Spinal cord (tissue), 9 donors: ENCODE measurements at regions not wholly inside any gene's neighbourhood (a gene's known extent, or its start where the extent isn't known, plus 50 kb on each side); places are given as distances from the start of the nearest gene placed in this dataset.
A peak's percentile ranks its signal among the peaks of the same experiment; 100 is the strongest.

Experiments
- DNase-seq, 6 donors: peaks; one replicate each; pipeline versions ENCODE4 v3.0.0 to v3.0.0-alpha.2; 2013 to 2015; ENCODE audit warnings: low spot score in 6 of 6, low read depth in 4 of 6
- H3K27ac ChIP-seq: one replicate; pipeline ENCODE4 v1.5.1; 2013; ENCODE audit warnings: low read depth, low read length, control low read depth
- H3K27me3 ChIP-seq: one replicate; pipeline ENCODE4 v1.6.1; 2013; ENCODE audit warnings: low read length; ENCODE audit not compliant: control insufficient read depth, insufficient read depth
- H3K36me3 ChIP-seq: one replicate; pipeline ENCODE4 v1.6.1; 2013; ENCODE audit warnings: low read length; ENCODE audit not compliant: control insufficient read depth, insufficient read depth
- H3K4me1 ChIP-seq: one replicate; pipeline ENCODE4 v1.6.1; 2013; ENCODE audit warnings: low read length; ENCODE audit not compliant: control insufficient read depth, insufficient read depth
- H3K4me3 ChIP-seq: one replicate; pipeline ENCODE4 v1.5.1; 2013; ENCODE audit warnings: low read depth, low read length, control low read depth
- H3K9me3 ChIP-seq: one replicate; pipeline ENCODE4 v1.6.1; 2013; ENCODE audit warnings: low read length; ENCODE audit not compliant: control insufficient read depth, insufficient read depth
- WGBS: methylation state at CpG from one replicate; pipeline ENCODE4 v1.1.5; 2013; ENCODE audit warnings: missing lambda C conversion rate; ENCODE audit not compliant: insufficient coverage; 5-methylcytosine and 5-hydroxymethylcytosine counted together
- donor health status: healthy.

DNA sequence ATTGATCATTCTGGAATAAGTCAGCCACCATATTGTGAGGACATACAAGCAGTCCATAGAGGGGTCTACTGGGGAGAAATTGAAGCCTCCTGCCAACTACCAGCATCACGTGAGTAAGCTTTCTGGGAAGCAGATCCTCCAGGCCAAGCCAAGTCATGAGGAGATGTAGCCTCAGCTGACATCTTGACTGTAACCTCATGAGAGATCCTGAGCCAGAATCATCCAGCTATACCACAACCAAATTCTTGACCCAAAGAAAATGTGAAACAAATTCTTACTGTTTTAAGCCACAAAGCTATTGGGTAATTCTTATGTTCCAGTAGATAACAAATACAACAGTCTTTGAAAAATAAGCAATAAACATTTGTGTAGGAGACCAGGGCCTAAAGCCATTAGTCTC, 479.4 kb upstream of the DCN start:
- WGBS, result 100% methylated on average over 1 of the region's 1 CpG
- H3K9me3 ChIP-seq, result no peaks in the 10 kb centered on the region

DNA sequence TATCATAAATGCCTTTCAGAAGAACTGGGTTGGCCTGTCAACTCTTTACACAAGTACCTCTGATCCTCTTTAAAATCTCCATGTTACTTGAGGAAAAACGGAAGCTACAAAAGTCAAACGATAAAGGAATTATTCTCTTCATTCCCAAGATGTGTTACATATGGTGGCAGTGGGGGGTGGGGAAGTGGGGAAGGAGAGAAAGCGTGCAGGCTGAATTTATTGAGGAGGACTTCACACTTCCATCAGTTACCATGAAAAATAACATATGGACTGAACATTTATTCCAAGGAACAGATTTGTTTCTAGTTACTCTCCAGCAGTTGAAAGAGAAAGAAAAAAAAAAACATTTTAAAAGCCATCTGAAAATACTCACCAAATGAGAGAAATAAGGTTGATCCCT, 474.4 kb upstream of the DCN start:
- no CpG with 5 or more reads among the region's 3 CpGs for WGBS
- H3K27me3 ChIP-seq, result no peaks in the 10 kb centered on the region
- DNase-seq, result peak in 1 of 6 donors; percentile 85
- H3K4me3 ChIP-seq, result no peak overlapping the region
- no peaks in the 10 kb centered on the region for H3K9me3 ChIP-seq
- no peaks in the 10 kb centered on the region for H3K36me3 ChIP-seq
- H3K27ac ChIP-seq, result no peak overlapping the region
- H3K4me1 ChIP-seq, result no peaks in the 10 kb centered on the region

More for the DNA sequence above, 479.4 kb upstream of the DCN start:
- no peak for DNase-seq
- no peaks in the 10 kb centered on the region for H3K36me3 ChIP-seq
- no peak overlapping the region for H3K4me3 ChIP-seq
- H3K4me1 ChIP-seq, result no peaks in the 10 kb centered on the region
- no peak overlapping the region for H3K27ac ChIP-seq
- no peaks in the 10 kb centered on the region for H3K27me3 ChIP-seq

DNA sequence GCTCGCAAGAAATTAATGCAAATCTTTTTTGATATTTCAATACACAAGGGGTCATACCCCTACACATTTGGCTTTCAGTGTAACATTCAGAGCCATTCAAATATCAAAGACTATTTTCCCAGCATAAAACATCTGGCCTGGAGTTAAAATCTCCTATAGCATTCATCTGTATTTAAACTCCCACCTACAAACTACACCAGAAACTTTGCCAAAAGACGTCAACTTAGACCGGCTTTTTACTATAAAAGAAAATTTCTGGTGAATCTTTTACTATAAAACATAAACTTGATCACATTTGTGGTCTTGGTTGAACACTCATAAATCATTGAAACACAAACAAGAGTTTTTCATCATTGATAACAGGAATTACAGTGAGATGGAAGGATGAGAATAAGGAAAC, 473.3 kb upstream of the DCN start:
- H3K27me3 ChIP-seq, result no peaks in the 10 kb centered on the region
- no peaks in the 10 kb centered on the region for H3K36me3 ChIP-seq
- DNase-seq, result no peak
- H3K27ac ChIP-seq, result no peak overlapping the region
- no peaks in the 10 kb centered on the region for H3K4me1 ChIP-seq
- H3K9me3 ChIP-seq, result no peaks in the 10 kb centered on the region
- no CpG with 5 or more reads among the region's 3 CpGs for WGBS
- no peak overlapping the region for H3K4me3 ChIP-seq

DNA sequence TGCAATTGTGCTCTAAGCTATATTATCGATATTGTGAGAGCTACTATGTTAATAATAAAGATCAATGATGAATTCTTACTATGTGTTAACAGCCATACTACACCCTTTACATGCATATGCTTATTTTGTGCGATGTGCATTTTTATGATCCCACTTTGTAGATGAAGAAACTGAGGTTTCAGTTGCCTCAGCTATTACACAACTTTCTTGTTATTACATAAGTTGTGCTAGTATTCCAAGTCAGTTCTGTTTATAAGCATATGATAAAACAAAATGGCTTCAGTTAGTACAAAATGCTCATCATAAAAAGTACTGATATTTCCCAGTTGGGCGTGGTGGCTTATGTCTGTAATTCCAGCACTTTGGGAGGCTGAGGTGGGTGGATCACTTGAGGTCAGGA, 471.5 kb upstream of the DCN start:
- DNase-seq, result no peak
- Histone ChIP-seq H3K27ac (no peak overlapping the region), H3K36me3 (no peaks in the 10 kb centered on the region), H3K4me3 (no peak overlapping the region), H3K4me1 (no peaks in the 10 kb centered on the region), H3K9me3 (no peaks in the 10 kb centered on the region), H3K27me3 (no peaks in the 10 kb centered on the region)
- WGBS, result no CpG with 5 or more reads among the region's 3 CpGs

DNA sequence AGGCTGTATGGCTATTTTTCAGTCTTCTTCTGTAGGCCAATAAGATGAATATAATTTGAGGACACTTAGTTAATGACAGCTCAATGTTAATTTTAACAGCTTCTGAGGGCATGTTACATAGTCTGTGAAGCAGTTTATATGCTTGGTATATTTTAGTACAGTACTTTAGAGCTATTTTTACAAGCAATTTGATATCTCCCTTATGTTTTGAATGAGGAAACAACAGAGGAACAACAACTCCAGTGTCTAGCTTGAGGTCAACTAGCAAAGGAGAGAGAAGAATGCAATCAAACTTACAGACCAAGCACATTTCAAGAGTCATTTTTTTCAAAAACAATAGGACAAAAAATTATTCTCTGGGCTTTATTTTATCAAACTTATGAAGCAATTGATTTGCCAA, 469.1 kb upstream of the DCN start:
- Histone ChIP-seq H3K27ac (no peak overlapping the region), H3K4me3 (no peak overlapping the region), H3K36me3 (no peaks in the 10 kb centered on the region), H3K4me1 (no peaks in the 10 kb centered on the region), H3K9me3 (no peaks in the 10 kb centered on the region), H3K27me3 (no peaks in the 10 kb centered on the region)
- DNase-seq, result no peak

DNA sequence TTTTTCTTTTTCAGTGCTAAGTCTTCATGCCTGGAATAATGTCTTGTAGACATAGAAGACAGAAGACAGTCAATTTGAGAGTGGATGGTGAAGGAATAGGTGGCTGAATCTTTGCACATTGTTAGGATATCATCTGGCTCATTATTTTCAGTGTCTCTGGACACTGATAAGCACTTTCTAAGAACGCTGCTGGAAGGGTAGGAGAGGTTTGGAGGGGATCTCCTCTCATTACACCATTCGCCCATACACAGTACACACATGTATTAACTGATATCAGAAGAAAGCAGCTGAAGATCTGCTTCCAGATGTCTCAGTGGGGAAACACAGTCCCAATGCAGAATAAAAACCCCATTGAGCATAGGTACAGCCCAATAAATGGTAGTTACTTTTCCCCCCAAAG, 461.1 kb upstream of the DCN start:
- Histone ChIP-seq H3K36me3 (no peaks in the 10 kb centered on the region), H3K27ac (no peak overlapping the region), H3K27me3 (no peaks in the 10 kb centered on the region), H3K4me1 (no peaks in the 10 kb centered on the region), H3K9me3 (no peaks in the 10 kb centered on the region), H3K4me3 (no peak overlapping the region)
- DNase-seq, result no peak
- WGBS, result no CpG with 5 or more reads among the region's 2 CpGs

DNA sequence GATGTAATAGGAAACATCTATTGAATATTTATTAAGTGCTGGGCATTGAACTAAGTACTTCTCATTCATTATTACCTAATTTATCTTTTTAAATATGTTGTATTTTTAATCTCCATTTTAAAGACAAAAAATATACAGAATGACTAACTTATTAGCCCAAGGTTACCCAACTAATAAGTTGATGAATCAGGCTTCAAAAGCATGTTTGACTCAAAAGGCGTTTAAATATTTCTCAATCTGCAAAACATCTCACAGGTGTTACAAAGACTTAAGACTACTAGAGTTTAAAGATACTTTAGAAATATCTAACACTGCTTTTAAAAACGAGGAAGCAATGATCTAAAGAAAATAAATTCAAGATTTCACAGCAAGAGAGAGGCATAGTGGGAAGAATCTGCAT, 457.4 kb upstream of the DCN start:
- H3K36me3 ChIP-seq, result no peaks in the 10 kb centered on the region
- no peak for DNase-seq
- H3K27me3 ChIP-seq, result no peaks in the 10 kb centered on the region
- WGBS, result no CpG with 5 or more reads among the region's 2 CpGs
- H3K4me3 ChIP-seq, result no peak overlapping the region
- H3K27ac ChIP-seq, result no peak overlapping the region
- no peaks in the 10 kb centered on the region for H3K9me3 ChIP-seq
- no peaks in the 10 kb centered on the region for H3K4me1 ChIP-seq

DNA sequence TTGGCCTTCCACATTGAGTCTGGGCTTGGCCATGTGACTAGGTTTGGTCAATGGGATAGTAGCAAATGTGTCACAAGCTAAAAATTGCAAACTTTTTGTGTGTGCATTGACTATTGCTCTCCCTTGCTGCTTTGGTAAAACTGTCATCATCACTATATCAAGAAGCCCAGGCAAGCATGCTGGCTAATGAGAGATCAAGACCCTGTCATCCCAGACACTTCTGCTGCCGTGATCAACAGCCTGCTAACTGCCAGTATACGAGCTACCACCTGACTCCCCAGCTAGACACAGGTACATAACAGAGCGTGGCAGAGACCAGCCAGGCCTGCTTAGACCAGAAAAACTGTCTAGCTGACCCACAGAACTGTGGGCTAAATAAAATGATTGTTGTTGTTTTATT, 456.7 kb upstream of the DCN start:
- Histone ChIP-seq H3K4me1 (no peaks in the 10 kb centered on the region), H3K9me3 (no peaks in the 10 kb centered on the region), H3K36me3 (no peaks in the 10 kb centered on the region), H3K27me3 (no peaks in the 10 kb centered on the region), H3K27ac (no peak overlapping the region), H3K4me3 (no peak overlapping the region)
- WGBS, result no CpG with 5 or more reads among the region's 3 CpGs
- DNase-seq, result no peak

DNA sequence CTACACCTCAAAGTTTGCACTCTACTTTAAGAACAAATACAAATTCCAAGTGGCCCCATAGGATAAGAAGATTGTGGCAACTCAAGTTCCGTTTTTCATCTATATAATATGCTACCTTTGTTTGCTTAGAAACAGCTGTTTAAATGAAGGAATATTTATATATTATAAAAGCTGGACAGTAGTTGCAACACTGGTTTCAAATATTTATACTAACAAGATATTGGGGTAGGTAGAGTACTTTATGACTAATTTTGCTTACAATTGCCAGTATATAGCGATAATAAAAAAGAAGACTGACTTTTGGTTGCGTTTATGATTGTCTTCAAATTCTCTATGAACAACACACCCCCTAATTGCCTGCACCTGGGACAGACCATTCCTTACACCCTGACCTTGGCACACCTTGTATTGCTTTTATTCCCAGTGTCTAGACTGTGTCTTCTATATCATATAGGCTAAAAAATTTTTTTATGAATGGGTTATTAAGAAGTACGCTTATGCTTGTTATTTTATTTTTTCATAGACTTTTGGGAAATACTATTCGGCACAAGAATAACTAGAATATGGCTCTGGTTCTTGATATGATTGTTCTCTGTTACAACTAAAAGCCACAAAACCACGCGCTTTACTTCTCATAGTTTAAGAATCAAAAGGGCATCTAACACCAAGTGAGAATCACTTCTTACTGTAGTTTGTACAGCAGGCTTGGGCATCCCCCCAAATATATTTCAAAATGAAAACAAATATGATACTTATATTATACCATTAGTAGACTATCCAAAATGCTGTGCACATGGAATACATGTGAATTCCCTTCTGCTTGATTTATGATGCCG, 455.4 kb upstream of the DCN start:
- no peaks in the 10 kb centered on the region for H3K9me3 ChIP-seq
- WGBS, result no CpG with 5 or more reads among the region's 8 CpGs
- DNase-seq, result no peak
- H3K27me3 ChIP-seq, result no peaks in the 10 kb centered on the region
- no peak overlapping the region for H3K4me3 ChIP-seq
- no peak overlapping the region for H3K27ac ChIP-seq
- no peaks in the 10 kb centered on the region for H3K4me1 ChIP-seq
- no peaks in the 10 kb centered on the region for H3K36me3 ChIP-seq

DNA sequence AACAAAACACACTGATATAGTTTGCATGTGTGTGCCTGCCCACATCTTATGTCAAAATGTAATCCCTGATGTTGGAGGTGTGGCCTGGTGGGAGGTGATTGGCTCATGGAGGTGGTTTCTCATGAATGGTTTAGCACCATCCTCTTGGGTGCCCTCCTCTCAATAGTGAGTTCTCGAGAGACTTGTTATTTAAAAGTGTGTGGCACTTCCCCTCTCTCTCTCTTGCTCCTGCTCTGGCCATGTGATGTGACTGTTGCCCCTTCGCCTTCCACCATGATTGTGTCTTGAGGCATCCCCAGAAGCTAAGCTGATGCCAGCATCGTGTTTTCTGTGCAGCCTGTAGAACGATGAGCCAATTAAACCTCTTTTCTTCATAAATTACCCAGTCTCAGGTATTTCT, 454.1 kb upstream of the DCN start:
- no peak for DNase-seq
- WGBS, result 100% methylated on average over 1 of the region's 4 CpGs
- H3K27me3 ChIP-seq, result no peaks in the 10 kb centered on the region
- no peaks in the 10 kb centered on the region for H3K9me3 ChIP-seq
- H3K36me3 ChIP-seq, result no peaks in the 10 kb centered on the region
- no peak overlapping the region for H3K27ac ChIP-seq
- no peak overlapping the region for H3K4me3 ChIP-seq
- H3K4me1 ChIP-seq, result no peaks in the 10 kb centered on the region
